ENCODE measurements at regions not wholly inside any gene's neighbourhood (a gene's known extent, or its start where the extent isn't known, plus 50 kb on each side); places are given as distances from the start of the nearest gene placed in this dataset.

- H4K20me1 ChIP-seq (ENCODE audit: insufficient read depth, low read length), result no peaks in the 10 kb centered on the region
- BruUV-seq (replicated peaks), result no TSS peak
- no peaks in the 10 kb centered on the region for H3K79me2 ChIP-seq (ENCODE audit: insufficient read depth, low read length)
- DNase-seq (ENCODE audit: low spot score) (no peak), FAIRE-seq (no peak), ATAC-seq (no peak)
- no peak overlapping the region for H3K4me2 ChIP-seq (ENCODE audit: low read depth, low read length)
- ChIA-PET CTCF (ENCODE audit: low intra/inter-chr PET ratio, low total read pairs) (no interaction called here), POLR2A (no interaction called here)
- H3K36me3 ChIP-seq (replicated peaks in 1 of 2; ENCODE audit: control insufficient read depth in 1 of 2, insufficient read depth in 2 of 2, low read length in 2 of 2), result no peaks in the 10 kb centered on the region
- no peak overlapping the region for H3K4me3 ChIP-seq (replicated peaks in 1 of 3; ENCODE audit: insufficient read depth in 1 of 3, low read depth in 2 of 3, low read length in 3 of 3)
- H3K9ac ChIP-seq (ENCODE audit: insufficient read depth, low read depth, low read length), result no peak overlapping the region
- H3K9me3 ChIP-seq (ENCODE audit: low read length), result no peaks in the 10 kb centered on the region
- in situ Hi-C loops (cut with HindIII; ENCODE audit: extremely low pct_ligation_motif_present, low pct_unique_long_range_greater_than_20kb) (no loop called here), intact Hi-C loops (cut with micrococcal nuclease; ENCODE audit: unreplicated experiment) (no loop called here)
- H2AFZ ChIP-seq (ENCODE audit: low read length), result no peak overlapping the region
- H3K4me1 ChIP-seq (ENCODE audit: insufficient read depth, low read length), result no peaks in the 10 kb centered on the region
- H3K27me3 ChIP-seq (ENCODE audit: control insufficient read depth in 1 of 2, insufficient read depth in 2 of 2, low read length in 2 of 2), result no peaks in the 10 kb centered on the region
- TF ChIP-seq ATF7 (IDR thresholded peaks at IDR 0.05) (peak; percentile 31; the same call in 1 of the 2 replicates), ATF7 (CRISPR knock-in tag; IDR thresholded peaks at IDR 0.05) (no peak), CEBPB (IDR thresholded peaks at IDR 0.05; ENCODE audit: borderline replicate concordance, low read depth, low read length) (peak; percentile 44; the same call in 1 of the 2 replicates), ARID2 (CRISPR knock-in tag; IDR thresholded peaks at IDR 0.05; ENCODE audit: borderline replicate concordance) (no peak)
- H3K27ac ChIP-seq (ENCODE audit: extremely low read length, insufficient read depth, low read length), result no peak overlapping the region
Measured at GRCh38 chr3:28186748-28187147, 54.7 kb upstream of the CMC1 start.

GRCh38 chr3:28188686-28189085, 52.7 kb upstream of the CMC1 start:
- FAIRE-seq (no peak), DNase-seq (ENCODE audit: low spot score) (no peak), ATAC-seq (no peak)
- Histone ChIP-seq H3K9me3 (ENCODE audit: low read length) (no peaks in the 10 kb centered on the region), H3K79me2 (ENCODE audit: insufficient read depth, low read length) (no peaks in the 10 kb centered on the region), H3K4me2 (ENCODE audit: low read depth, low read length) (no peak overlapping the region), H3K4me1 (ENCODE audit: insufficient read depth, low read length) (no peaks in the 10 kb centered on the region), H3K4me3 (replicated peaks in 1 of 3; ENCODE audit: insufficient read depth in 1 of 3, low read depth in 2 of 3, low read length in 3 of 3) (no peak overlapping the region), H4K20me1 (ENCODE audit: insufficient read depth, low read length) (no peaks in the 10 kb centered on the region), H3K27me3 (ENCODE audit: control insufficient read depth in 1 of 2, insufficient read depth in 2 of 2, low read length in 2 of 2) (no peaks in the 10 kb centered on the region), H3K27ac (ENCODE audit: extremely low read length, insufficient read depth, low read length) (no peak overlapping the region), H2AFZ (ENCODE audit: low read length) (no peak overlapping the region), H3K9ac (ENCODE audit: insufficient read depth, low read depth, low read length) (no peak overlapping the region), H3K36me3 (replicated peaks in 1 of 2; ENCODE audit: control insufficient read depth in 1 of 2, insufficient read depth in 2 of 2, low read length in 2 of 2) (no peaks in the 10 kb centered on the region)
- CTCF ChIA-PET (ENCODE audit: low intra/inter-chr PET ratio, low total read pairs), result no interaction called here
- WGBS (ENCODE audit: low lambda C conversion rate), result 45% methylated on average over 2 of the region's 2 CpGs
- TF ChIP-seq ZC3H13 (CRISPR knock-in tag; IDR thresholded peaks at IDR 0.05) (no peak), ARNT2 (CRISPR knock-in tag; IDR thresholded peaks at IDR 0.05; ENCODE audit: low read depth) (no peak), MBNL3 (CRISPR knock-in tag; conservative IDR thresholded peaks at IDR 0.05) (no peak), ZMAT3 (CRISPR knock-in tag; conservative IDR thresholded peaks at IDR 0.05) (no peak), PHF8 (CRISPR knock-in tag; IDR thresholded peaks at IDR 0.05) (no peak), ZNF136 (CRISPR knock-in tag; IDR thresholded peaks at IDR 0.05; ENCODE audit: low read depth) (no peak), RARG (CRISPR knock-in tag; IDR thresholded peaks at IDR 0.05; ENCODE audit: low read depth) (no peak), DBP (CRISPR knock-in tag; IDR thresholded peaks at IDR 0.05; ENCODE audit: not compliant biosample characterization) (no peak)
- BruUV-seq (replicated peaks), result no TSS peak
- POLR2A ChIA-PET, result no interaction called here
- intact Hi-C loops (cut with micrococcal nuclease; ENCODE audit: unreplicated experiment), result no loop called here
- in situ Hi-C loops (cut with HindIII; ENCODE audit: extremely low pct_ligation_motif_present, low pct_unique_long_range_greater_than_20kb), result no loop called here

Data from HepG2 (cell line).